ENCODE measurements at regions not wholly inside any gene's neighbourhood (a gene's known extent, or its start where the extent isn't known, plus 50 kb on each side); places are given as distances from the start of the nearest gene placed in this dataset.

DNA sequence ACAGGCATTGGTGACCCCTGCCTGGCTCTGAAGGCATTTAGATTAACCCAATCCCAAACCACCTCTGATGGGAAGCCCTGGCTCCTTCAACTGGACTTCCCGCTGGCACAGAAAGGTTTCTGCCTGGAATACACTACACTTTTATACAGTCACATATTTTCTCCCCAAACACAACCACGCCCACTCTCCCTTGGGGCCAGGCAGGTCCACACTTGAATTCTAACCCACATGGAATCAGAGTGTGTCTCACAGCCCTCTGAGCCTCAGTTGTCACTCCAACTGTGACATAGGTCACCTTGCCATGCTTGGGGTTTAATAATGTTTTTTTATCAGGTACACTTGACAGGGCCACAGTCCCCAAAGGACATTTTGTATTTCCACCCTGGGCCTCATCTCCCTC is 368.6 kb downstream of the BCL11B start:
- no peaks in the 10 kb centered on the region for H3K27me3 ChIP-seq (ENCODE audit: control insufficient read depth, insufficient read depth, low read length)
- TF ChIP-seq, protein P1, sequence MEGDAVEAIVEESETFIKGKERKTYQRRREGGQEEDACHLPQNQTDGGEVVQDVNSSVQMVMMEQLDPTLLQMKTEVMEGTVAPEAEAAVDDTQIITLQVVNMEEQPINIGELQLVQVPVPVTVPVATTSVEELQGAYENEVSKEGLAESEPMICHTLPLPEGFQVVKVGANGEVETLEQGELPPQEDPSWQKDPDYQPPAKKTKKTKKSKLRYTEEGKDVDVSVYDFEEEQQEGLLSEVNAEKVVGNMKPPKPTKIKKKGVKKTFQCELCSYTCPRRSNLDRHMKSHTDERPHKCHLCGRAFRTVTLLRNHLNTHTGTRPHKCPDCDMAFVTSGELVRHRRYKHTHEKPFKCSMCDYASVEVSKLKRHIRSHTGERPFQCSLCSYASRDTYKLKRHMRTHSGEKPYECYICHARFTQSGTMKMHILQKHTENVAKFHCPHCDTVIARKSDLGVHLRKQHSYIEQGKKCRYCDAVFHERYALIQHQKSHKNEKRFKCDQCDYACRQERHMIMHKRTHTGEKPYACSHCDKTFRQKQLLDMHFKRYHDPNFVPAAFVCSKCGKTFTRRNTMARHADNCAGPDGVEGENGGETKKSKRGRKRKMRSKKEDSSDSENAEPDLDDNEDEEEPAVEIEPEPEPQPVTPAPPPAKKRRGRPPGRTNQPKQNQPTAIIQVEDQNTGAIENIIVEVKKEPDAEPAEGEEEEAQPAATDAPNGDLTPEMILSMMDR (IDR thresholded peaks at IDR 0.05; ENCODE audit: low read depth, low read length) = no peak
- ChIA-PET POLR2A (no interaction called here), CTCF (no interaction called here)
- H3K9me3 ChIP-seq (ENCODE audit: control insufficient read depth, insufficient read depth, low read length) = peaks cover 51% of the 10 kb centered on the region
- no peak for DNase-seq (ENCODE audit: low read depth, low spot score)
- no peak overlapping the region for H3K4me3 ChIP-seq (ENCODE audit: low read depth, low read length)
- H3K27ac ChIP-seq (ENCODE audit: low read depth, low read length) = no peak overlapping the region

DNA sequence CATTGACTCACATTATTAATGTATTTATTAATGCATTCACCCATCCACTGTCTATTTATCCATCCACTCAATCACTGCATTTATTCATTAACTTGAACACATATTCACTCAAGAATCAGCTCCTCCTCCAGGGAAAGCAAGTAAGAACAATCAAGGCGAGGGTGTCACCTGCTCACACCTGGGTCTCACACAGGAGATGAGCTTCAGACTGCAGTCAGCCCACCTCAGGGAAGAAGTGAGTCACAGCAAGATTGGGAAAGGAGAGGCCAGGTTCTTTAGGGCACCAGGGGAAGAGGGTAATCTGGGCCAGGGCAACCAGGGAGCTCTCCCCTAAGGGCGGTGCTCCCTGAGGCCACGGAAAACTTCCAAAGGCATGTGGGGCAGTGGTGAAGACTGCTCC is 367.3 kb downstream of the BCL11B start:
- Histone ChIP-seq H3K27me3 (ENCODE audit: control insufficient read depth, insufficient read depth, low read length) (no peaks in the 10 kb centered on the region), H3K9me3 (ENCODE audit: control insufficient read depth, insufficient read depth, low read length) (peaks cover 37% of the 10 kb centered on the region), H3K4me3 (ENCODE audit: low read depth, low read length) (no peak overlapping the region), H3K27ac (ENCODE audit: low read depth, low read length) (no peak overlapping the region)
- ChIA-PET CTCF (no interaction called here), POLR2A (no interaction called here)
- DNase-seq (ENCODE audit: low read depth, low spot score) = no peak
- TF ChIP-seq, protein P1 (IDR thresholded peaks at IDR 0.05; ENCODE audit: low read depth, low read length) = no peak

DNA sequence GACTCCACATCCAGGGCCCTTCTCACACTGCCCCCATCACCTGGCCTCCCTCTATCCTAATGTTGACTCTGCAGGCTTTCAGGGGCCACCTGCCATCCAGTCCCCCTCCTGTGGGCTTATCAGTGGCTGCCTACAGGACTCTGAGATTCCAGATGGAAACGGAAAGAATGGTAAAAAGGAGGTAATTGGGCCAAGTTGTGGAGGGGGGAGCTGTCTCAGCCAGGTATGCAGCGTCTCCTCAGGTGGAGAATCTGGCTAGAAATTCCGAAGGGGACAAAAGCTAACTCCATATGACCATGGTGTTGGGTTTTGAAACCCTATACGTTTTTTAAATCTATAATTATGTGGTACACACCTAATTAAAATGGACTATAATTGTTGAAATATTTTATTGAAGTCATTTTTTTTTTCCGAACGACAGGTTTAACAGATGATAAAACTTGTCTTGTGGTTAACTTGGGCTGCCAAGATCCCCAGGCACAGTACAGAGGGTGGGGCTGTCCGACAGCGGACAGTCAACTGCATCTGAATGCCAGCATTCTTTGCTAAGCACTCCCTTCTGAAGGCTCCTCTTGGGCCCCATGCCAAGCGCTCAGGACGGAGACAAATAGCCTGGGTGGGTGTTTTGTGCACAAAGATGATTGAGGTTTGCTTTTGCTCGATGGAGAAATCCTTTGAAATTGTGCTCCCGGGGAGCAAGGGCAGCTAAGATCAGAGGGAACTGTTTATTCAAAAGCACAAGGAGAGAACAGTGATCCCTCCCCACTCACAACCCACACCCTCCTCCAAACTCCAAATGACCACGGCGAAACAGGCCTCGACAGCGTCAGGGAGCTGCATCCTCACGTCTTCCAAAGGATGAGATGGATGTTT is 365.6 kb downstream of the BCL11B start:
- Histone ChIP-seq H3K27me3 (ENCODE audit: control insufficient read depth, insufficient read depth, low read length) (no peaks in the 10 kb centered on the region), H3K27ac (ENCODE audit: low read depth, low read length) (no peak overlapping the region), H3K4me3 (ENCODE audit: low read depth, low read length) (no peak overlapping the region), H3K9me3 (ENCODE audit: control insufficient read depth, insufficient read depth, low read length) (peaks cover 24% of the 10 kb centered on the region)
- CTCF ChIA-PET = no interaction called here
- TF ChIP-seq, protein P1 (IDR thresholded peaks at IDR 0.05; ENCODE audit: low read depth, low read length) = no peak
- POLR2A ChIA-PET = no interaction called here
- no peak for DNase-seq (ENCODE audit: low read depth, low spot score)

DNA sequence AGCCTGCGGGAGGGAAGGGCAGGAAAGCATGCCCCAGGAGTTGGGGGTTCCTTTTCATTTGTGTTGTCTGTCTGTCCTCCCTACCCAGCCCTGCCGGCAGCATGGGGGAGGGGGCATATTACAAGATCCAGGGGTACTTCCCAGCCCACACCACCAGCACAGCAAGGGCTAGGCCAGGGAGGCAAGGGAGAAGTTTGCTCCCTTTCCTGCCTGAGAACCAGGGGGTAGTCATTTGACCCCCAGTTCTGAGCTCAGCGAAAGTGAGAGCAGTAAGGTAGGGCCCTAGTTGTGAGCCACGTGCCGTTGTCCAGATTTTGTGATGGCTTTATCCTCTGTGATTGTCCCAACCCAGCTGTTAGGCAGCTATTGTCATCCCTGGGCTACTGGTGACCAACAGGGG is 364.7 kb downstream of the BCL11B start:
- CTCF ChIA-PET = no interaction called here

DNA sequence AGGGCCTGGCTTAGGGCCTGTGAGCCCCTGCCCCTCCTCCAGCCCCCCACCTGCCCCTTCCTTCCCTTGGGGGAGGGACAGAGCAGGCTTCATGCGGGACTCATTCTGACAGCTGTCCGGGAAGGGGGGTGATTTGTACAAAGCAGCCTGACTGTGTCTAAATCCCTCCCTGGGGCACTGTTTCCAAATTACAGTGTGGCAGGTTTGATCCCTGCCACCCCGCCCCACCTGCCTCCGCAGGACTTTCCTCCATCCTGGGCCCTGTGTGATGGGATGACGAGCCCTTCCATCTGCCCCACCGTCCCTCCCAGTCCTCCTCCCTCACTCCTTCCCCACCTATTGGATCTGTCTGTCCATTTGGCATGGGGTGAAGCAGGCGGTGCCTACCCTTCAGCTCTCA is 363.9 kb downstream of the BCL11B start:
- Histone ChIP-seq H3K4me3 (ENCODE audit: low read depth, low read length) (no peak overlapping the region), H3K9me3 (ENCODE audit: control insufficient read depth, insufficient read depth, low read length) (peaks cover 13% of the 10 kb centered on the region), H3K27me3 (ENCODE audit: control insufficient read depth, insufficient read depth, low read length) (no peaks in the 10 kb centered on the region), H3K27ac (ENCODE audit: low read depth, low read length) (no peak overlapping the region)
- TF ChIP-seq, protein P1 (IDR thresholded peaks at IDR 0.05; ENCODE audit: low read depth, low read length) = no peak
- ChIA-PET CTCF (no interaction called here), POLR2A (no interaction called here)
- DNase-seq (ENCODE audit: low read depth, low spot score) = no peak

More for the DNA sequence above, 364.7 kb downstream of the BCL11B start:
- no peak overlapping the region for H3K27ac ChIP-seq (ENCODE audit: low read depth, low read length)
- peaks cover 15% of the 10 kb centered on the region for H3K9me3 ChIP-seq (ENCODE audit: control insufficient read depth, insufficient read depth, low read length)
- POLR2A ChIA-PET = no interaction called here
- H3K27me3 ChIP-seq (ENCODE audit: control insufficient read depth, insufficient read depth, low read length) = no peaks in the 10 kb centered on the region
- no peak overlapping the region for H3K4me3 ChIP-seq (ENCODE audit: low read depth, low read length)
- TF ChIP-seq, protein P1 (IDR thresholded peaks at IDR 0.05; ENCODE audit: low read depth, low read length) = no peak
- DNase-seq (ENCODE audit: low read depth, low spot score) = no peak

Measured in AG04450 (cell line).